ENCODE measurements at regions not wholly inside any gene's neighbourhood (a gene's known extent, or its start where the extent isn't known, plus 50 kb on each side); places are given as distances from the start of the nearest gene placed in this dataset.

- ATAC-seq (ENCODE audit: poor library complexity) (no peak), DNase-seq (no peak)
- intact Hi-C loops (cut with DNase I) = no loop called here
Observed at GRCh38 chr21:25024639-25025038, 582.6 kb downstream of the MRPL39 start.

GRCh38 chr21:25005388-25005787 lies 601.9 kb downstream of the MRPL39 start:
- DNase-seq (no peak), ATAC-seq (ENCODE audit: poor library complexity) (no peak)
- intact Hi-C loops (cut with DNase I) = no loop called here

GRCh38 chr21:25002676-25003075 lies 604.6 kb downstream of the MRPL39 start:
- ATAC-seq (ENCODE audit: poor library complexity) (no peak), DNase-seq (no peak)
- intact Hi-C loops (cut with DNase I) = no loop called here

GRCh38 chr21:24995216-24995615 lies 612.1 kb downstream of the MRPL39 start:
- DNase-seq (no peak), ATAC-seq (ENCODE audit: poor library complexity) (no peak)
- intact Hi-C loops (cut with DNase I) = no loop called here

GRCh38 chr21:24994717-24995116 lies 612.6 kb downstream of the MRPL39 start:
- ATAC-seq (ENCODE audit: poor library complexity) (no peak), DNase-seq (no peak)
- intact Hi-C loops (cut with DNase I) = no loop called here

- ATAC-seq (ENCODE audit: poor library complexity) (no peak), DNase-seq (no peak)
- intact Hi-C loops (cut with DNase I) = no loop called here
Observed at GRCh38 chr21:24989516-24989915, 617.8 kb downstream of the MRPL39 start.

- intact Hi-C loops (cut with DNase I) = no loop called here
- DNase-seq (no peak), ATAC-seq (ENCODE audit: poor library complexity) (no peak)
Observed at GRCh38 chr21:24988941-24989340, 618.3 kb downstream of the MRPL39 start.

- DNase-seq = no peak
- no peak for ATAC-seq (ENCODE audit: poor library complexity)
- intact Hi-C loops (cut with DNase I) = no loop called here
Observed at GRCh38 chr21:24976238-24976637, 631.0 kb downstream of the MRPL39 start.

GRCh38 chr21:24969068-24969467 lies 638.2 kb downstream of the MRPL39 start:
- no peak for ATAC-seq (ENCODE audit: poor library complexity)
- intact Hi-C loops (cut with DNase I) = no loop called here

GRCh38 chr21:24955275-24955961 lies 651.9 kb downstream of the MRPL39 start:
- ATAC-seq (ENCODE audit: poor library complexity) (no peak), DNase-seq (no peak)
- intact Hi-C loops (cut with DNase I) = no loop called here

More at GRCh38 chr21:24969068-24969467, 638.2 kb downstream of the MRPL39 start:
- no peak for DNase-seq

GRCh38 chr21:24948186-24948585 lies 659.1 kb downstream of the MRPL39 start:
- intact Hi-C loops (cut with DNase I) = no loop called here
- no peak for DNase-seq
- no peak for ATAC-seq (ENCODE audit: poor library complexity)

- intact Hi-C loops (cut with DNase I) = no loop called here
- DNase-seq (no peak), ATAC-seq (ENCODE audit: poor library complexity) (no peak)
Observed at GRCh38 chr21:24945910-24946309, 661.4 kb downstream of the MRPL39 start.

- DNase-seq (no peak), ATAC-seq (ENCODE audit: poor library complexity) (no peak)
- intact Hi-C loops (cut with DNase I) = no loop called here
Observed at GRCh38 chr21:24941316-24942185, 665.7 kb downstream of the MRPL39 start.

- intact Hi-C loops (cut with DNase I) = no loop called here
- ATAC-seq (ENCODE audit: poor library complexity) (no peak), DNase-seq (no peak)
Observed at GRCh38 chr21:24939291-24939690, 668.0 kb downstream of the MRPL39 start.

GRCh38 chr21:24938573-24938972 lies 668.7 kb downstream of the MRPL39 start:
- no peak for ATAC-seq (ENCODE audit: poor library complexity)
- intact Hi-C loops (cut with DNase I) = no loop called here
- no peak for DNase-seq

- DNase-seq (no peak), ATAC-seq (ENCODE audit: poor library complexity) (no peak)
- intact Hi-C loops (cut with DNase I) = no loop called here
Observed at GRCh38 chr21:24935991-24936390, 671.3 kb downstream of the MRPL39 start.

- ATAC-seq (ENCODE audit: poor library complexity) = no peak
- no peak for DNase-seq
- intact Hi-C loops (cut with DNase I) = no loop called here
Observed at GRCh38 chr21:24910591-24910990, 696.7 kb downstream of the MRPL39 start.

GRCh38 chr21:24903994-24904635 lies 703.2 kb downstream of the MRPL39 start:
- intact Hi-C loops (cut with DNase I) = loop anchor here (5.0 kb wide), 1 partner anchor 408 kb away; no protein-coding TSS in a partner anchor
- DNase-seq (no peak), ATAC-seq (ENCODE audit: poor library complexity) (no peak)

GRCh38 chr21:24899138-24899537 lies 708.1 kb downstream of the MRPL39 start:
- intact Hi-C loops (cut with DNase I) = no loop called here

GRCh38 chr21:24897883-24898282 lies 709.4 kb downstream of the MRPL39 start:
- intact Hi-C loops (cut with DNase I) = no loop called here
- DNase-seq (no peak), ATAC-seq (ENCODE audit: poor library complexity) (no peak)

More at GRCh38 chr21:24899138-24899537, 708.1 kb downstream of the MRPL39 start:
- no peak for ATAC-seq (ENCODE audit: poor library complexity)
- DNase-seq = no peak
